Sigmoid colon (tissue), 4 donors: ENCODE measurements at regions not wholly inside any gene's neighbourhood (a gene's known extent, or its start where the extent isn't known, plus 50 kb on each side); places are given as distances from the start of the nearest gene placed in this dataset.

Experiments used
- POLR2A ChIP-seq, 2 donors: fragments of 450-650 bp; IDR thresholded peaks; one replicate each; pipeline ENCODE4 v1.6.1; 2016; ENCODE audit warnings: antibody characterized with exemption in 2 of 2, mild to moderate bottlenecking in 2 of 2, moderate library complexity in 2 of 2
- POLR2AphosphoS5 ChIP-seq, 4 donors: sonication (generic); formaldehyde crosslinking; IDR thresholded peaks; one replicate each; pipeline ENCODE4 v1.6.1; 2017; ENCODE audit warnings: antibody characterized with exemption in 4 of 4
- TF ChIP-seq, protein P1 (sequence below), 4 experiments: fragments of 450-650 bp in 3 of 4; fragments of 200-600 bp in 1 of 4; IDR thresholded peaks; one replicate each; pipeline ENCODE4 v1.5.1; 2016 to 2019; ENCODE audit warnings: antibody characterized with exemption in 4 of 4, mild to moderate bottlenecking in 3 of 4, moderate library complexity in 2 of 4

DNA sequence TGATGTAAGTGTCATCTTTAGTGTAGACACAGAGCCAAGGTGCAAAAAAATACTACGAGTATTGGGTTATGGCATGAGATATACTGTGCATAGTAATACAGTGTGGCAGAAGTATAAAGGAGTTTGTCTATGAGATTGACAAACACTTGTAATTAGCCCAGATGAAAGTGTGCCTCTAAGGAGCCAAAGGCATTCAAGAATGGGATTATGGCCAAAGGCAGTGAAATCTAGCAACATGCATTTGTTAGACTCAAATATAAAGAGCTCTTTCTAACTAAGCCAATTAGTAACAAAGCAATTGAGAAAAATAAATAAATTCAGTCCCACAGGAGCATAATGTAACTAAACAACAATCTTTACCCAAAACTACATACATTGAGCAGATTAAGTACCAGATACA, 1761.8 kb downstream of the SUCLG1 start:
- TF ChIP-seq, protein P1, sequence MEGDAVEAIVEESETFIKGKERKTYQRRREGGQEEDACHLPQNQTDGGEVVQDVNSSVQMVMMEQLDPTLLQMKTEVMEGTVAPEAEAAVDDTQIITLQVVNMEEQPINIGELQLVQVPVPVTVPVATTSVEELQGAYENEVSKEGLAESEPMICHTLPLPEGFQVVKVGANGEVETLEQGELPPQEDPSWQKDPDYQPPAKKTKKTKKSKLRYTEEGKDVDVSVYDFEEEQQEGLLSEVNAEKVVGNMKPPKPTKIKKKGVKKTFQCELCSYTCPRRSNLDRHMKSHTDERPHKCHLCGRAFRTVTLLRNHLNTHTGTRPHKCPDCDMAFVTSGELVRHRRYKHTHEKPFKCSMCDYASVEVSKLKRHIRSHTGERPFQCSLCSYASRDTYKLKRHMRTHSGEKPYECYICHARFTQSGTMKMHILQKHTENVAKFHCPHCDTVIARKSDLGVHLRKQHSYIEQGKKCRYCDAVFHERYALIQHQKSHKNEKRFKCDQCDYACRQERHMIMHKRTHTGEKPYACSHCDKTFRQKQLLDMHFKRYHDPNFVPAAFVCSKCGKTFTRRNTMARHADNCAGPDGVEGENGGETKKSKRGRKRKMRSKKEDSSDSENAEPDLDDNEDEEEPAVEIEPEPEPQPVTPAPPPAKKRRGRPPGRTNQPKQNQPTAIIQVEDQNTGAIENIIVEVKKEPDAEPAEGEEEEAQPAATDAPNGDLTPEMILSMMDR (IDR thresholded peaks at IDR 0.05), result no peak
- TF ChIP-seq POLR2A (IDR thresholded peaks at IDR 0.05), result no peak
- no peak for TF ChIP-seq POLR2AphosphoS5 (IDR thresholded peaks at IDR 0.05)
